Endodermal cell (in vitro differentiated cells): ENCODE measurements at regions not wholly inside any gene's neighbourhood (a gene's known extent, or its start where the extent isn't known, plus 50 kb on each side); places are given as distances from the start of the nearest gene placed in this dataset.

Experiments used
- DNase-seq: peaks from one replicate; pipeline ENCODE4 v3.0.0-alpha.2; 2017
- H3K27ac ChIP-seq: 2 replicates; pipeline ENCODE4 v1.5.1; 2013; ENCODE audit warnings: mild to moderate bottlenecking, low read depth, low read length, moderate library complexity
- H3K27me3 ChIP-seq: 2 replicates; pipeline ENCODE4 v1.6.1; 2013; ENCODE audit warnings: mild to moderate bottlenecking, low read length, moderate library complexity; ENCODE audit not compliant: insufficient read depth, control insufficient read depth, poor library complexity, severe bottlenecking
- H3K36me3 ChIP-seq: 2 replicates; pipeline ENCODE4 v1.7.0; 2013; ENCODE audit warnings: mild to moderate bottlenecking, low read length, moderate library complexity; ENCODE audit not compliant: control insufficient read depth, insufficient read depth
- H3K4me1 ChIP-seq: one replicate; pipeline ENCODE4 v1.7.0; 2013; ENCODE audit warnings: low read length; ENCODE audit not compliant: control insufficient read depth, insufficient read depth
- H3K4me3 ChIP-seq: 2 replicates; pipeline ENCODE4 v1.5.1; 2013; ENCODE audit warnings: mild to moderate bottlenecking, low read length, moderate library complexity
- H3K9ac ChIP-seq: 2 replicates; pipeline ENCODE4 v1.6.1; 2013; ENCODE audit warnings: mild to moderate bottlenecking, low read length, moderate library complexity; ENCODE audit not compliant: poor library complexity, severe bottlenecking; ENCODE audit errors: extremely low read depth
- H3K9me3 ChIP-seq: 2 replicates; pipeline ENCODE4 v1.6.1; 2013; ENCODE audit warnings: mild to moderate bottlenecking, low read length, moderate library complexity; ENCODE audit not compliant: control insufficient read depth
- H3K27ac Mint-ChIP-seq: 2 replicates; pipeline ENCODE4 v1.8.0; 2020; ENCODE audit warnings: mixed read lengths
- H3K27me3 Mint-ChIP-seq: 2 replicates; pipeline ENCODE4 v1.8.0; 2021; ENCODE audit warnings: mild to moderate bottlenecking, mixed read lengths; ENCODE audit not compliant: insufficient read depth
- H3K36me3 Mint-ChIP-seq: 2 replicates; pipeline ENCODE4 v1.8.0; 2020; ENCODE audit warnings: low read depth, mixed read lengths
- H3K4me1 Mint-ChIP-seq: 2 replicates; pipeline ENCODE4 v1.8.0; 2020; ENCODE audit warnings: mixed read lengths
- H3K4me3 Mint-ChIP-seq: 2 replicates; pipeline ENCODE4 v1.8.0; 2020; ENCODE audit warnings: mild to moderate bottlenecking, moderate library complexity, mixed read lengths
- H3K9me3 Mint-ChIP-seq: 2 replicates; pipeline ENCODE4 v1.8.0; 2020; ENCODE audit warnings: mild to moderate bottlenecking, mixed read lengths
- WGBS, 2 experiments: methylation state at CpG; one replicate each; pipeline versions ENCODE4 v1.1.5 to v1.1.7; 2013; ENCODE audit warnings: missing lambda C conversion rate in 2 of 2, mixed read lengths in 1 of 2; ENCODE audit not compliant: insufficient coverage in 1 of 2, insufficient read length in 1 of 2; 5-methylcytosine and 5-hydroxymethylcytosine counted together
- TF ChIP-seq, protein P1 (sequence below): fragments of 200-600 bp; sonication (generic); conservative IDR thresholded peaks from 2 replicates; pipeline ENCODE4 v1.5.0; 2021; ENCODE audit warnings: antibody characterized with exemption, mild to moderate bottlenecking

DNA sequence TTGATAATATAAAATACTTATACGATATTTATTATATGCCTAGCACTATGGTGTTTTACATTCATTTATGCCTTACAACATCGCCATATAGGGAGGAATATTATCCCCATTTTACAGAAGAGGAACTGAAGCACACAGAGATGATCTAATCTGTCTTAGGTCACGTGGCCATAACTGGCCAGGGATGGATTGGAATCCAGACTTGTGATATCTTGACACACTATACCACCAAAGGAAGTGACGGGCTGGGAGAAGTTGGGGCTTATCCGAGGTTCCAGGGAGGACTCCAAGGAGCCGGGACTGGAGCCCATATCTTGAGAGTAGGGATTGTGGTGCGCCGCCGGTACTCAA is 129.8 kb downstream of the TMEM174 start:
- peaks cover 10% of the 10 kb centered on the region for H3K4me1 ChIP-seq
- Mint-ChIP-seq H3K4me1 (peaks cover 27% of the 10 kb centered on the region), H3K4me3 (peak overlapping the region; percentile 61), H3K27ac (peak overlapping the region; percentile 24), H3K9me3 (no peaks in the 10 kb centered on the region), H3K36me3 (no peaks in the 10 kb centered on the region), H3K27me3 (peaks cover 98% of the 10 kb centered on the region)
- peak overlapping the region; percentile 81 for H3K4me3 ChIP-seq
- no peaks in the 10 kb centered on the region for H3K9me3 ChIP-seq
- TF ChIP-seq, protein P1, sequence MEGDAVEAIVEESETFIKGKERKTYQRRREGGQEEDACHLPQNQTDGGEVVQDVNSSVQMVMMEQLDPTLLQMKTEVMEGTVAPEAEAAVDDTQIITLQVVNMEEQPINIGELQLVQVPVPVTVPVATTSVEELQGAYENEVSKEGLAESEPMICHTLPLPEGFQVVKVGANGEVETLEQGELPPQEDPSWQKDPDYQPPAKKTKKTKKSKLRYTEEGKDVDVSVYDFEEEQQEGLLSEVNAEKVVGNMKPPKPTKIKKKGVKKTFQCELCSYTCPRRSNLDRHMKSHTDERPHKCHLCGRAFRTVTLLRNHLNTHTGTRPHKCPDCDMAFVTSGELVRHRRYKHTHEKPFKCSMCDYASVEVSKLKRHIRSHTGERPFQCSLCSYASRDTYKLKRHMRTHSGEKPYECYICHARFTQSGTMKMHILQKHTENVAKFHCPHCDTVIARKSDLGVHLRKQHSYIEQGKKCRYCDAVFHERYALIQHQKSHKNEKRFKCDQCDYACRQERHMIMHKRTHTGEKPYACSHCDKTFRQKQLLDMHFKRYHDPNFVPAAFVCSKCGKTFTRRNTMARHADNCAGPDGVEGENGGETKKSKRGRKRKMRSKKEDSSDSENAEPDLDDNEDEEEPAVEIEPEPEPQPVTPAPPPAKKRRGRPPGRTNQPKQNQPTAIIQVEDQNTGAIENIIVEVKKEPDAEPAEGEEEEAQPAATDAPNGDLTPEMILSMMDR = no peak
- DNase-seq = no peak
- H3K27ac ChIP-seq = no peak overlapping the region
- H3K36me3 ChIP-seq = no peaks in the 10 kb centered on the region
- no peak overlapping the region for H3K9ac ChIP-seq
- peaks cover 100% of the 10 kb centered on the region for H3K27me3 ChIP-seq
- WGBS, 2 experiments = 20 to 36% methylated on average over 6 to 9 of the region's 9 CpGs

DNA sequence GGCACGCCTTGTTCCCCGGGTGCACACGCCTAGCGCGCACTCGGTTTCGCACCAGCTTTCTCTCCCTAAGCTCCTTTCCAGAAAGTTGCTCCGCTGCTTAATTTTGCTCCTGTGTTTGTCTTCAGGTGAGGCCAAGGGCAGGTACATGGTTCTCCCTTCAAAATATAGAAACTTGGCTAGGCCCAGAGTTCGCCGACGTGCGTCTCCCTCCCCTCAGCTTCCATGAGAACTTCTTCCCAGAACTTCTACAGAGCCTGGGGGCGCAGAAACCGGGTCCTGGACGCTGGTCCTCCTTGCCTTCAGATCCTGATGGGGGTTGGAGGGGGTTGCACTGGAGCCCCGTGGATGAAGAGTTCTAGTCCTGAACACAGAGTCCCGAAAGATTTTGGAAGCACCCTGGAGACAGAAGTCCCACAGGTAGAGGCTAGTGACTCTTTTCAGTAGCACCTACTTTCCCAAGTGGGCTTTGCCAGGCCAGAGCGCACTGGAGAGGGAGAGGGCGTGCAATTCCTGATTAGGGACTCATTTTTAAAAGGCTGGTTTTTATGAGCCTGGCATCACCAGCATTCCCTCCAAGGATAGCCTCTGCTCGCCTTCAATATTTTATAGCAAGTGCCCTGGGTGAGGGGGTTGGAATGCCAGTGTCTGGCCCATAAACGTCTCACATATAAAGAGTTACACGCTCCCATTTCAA is 128.4 kb downstream of the TMEM174 start:
- H3K27me3 ChIP-seq = peaks cover 100% of the 10 kb centered on the region
- no peaks in the 10 kb centered on the region for H3K36me3 ChIP-seq
- H3K9me3 Mint-ChIP-seq = no peaks in the 10 kb centered on the region
- peak overlapping the region; percentile 6 for H3K4me3 Mint-ChIP-seq
- no peak overlapping the region for H3K27ac ChIP-seq
- peaks cover 34% of the 10 kb centered on the region for H3K4me1 Mint-ChIP-seq
- 18% methylated on average over 10 to 22 of the region's 22 CpGs for WGBS, 2 experiments
- H3K36me3 Mint-ChIP-seq = no peaks in the 10 kb centered on the region
- DNase-seq = peak; percentile 65
- H3K9ac ChIP-seq = no peak overlapping the region
- H3K4me3 ChIP-seq = no peak overlapping the region
- H3K27ac Mint-ChIP-seq = no peak overlapping the region
- TF ChIP-seq, protein P1 = no peak
- peaks cover 10% of the 10 kb centered on the region for H3K4me1 ChIP-seq
- peaks cover 98% of the 10 kb centered on the region for H3K27me3 Mint-ChIP-seq
- H3K9me3 ChIP-seq = no peaks in the 10 kb centered on the region

DNA sequence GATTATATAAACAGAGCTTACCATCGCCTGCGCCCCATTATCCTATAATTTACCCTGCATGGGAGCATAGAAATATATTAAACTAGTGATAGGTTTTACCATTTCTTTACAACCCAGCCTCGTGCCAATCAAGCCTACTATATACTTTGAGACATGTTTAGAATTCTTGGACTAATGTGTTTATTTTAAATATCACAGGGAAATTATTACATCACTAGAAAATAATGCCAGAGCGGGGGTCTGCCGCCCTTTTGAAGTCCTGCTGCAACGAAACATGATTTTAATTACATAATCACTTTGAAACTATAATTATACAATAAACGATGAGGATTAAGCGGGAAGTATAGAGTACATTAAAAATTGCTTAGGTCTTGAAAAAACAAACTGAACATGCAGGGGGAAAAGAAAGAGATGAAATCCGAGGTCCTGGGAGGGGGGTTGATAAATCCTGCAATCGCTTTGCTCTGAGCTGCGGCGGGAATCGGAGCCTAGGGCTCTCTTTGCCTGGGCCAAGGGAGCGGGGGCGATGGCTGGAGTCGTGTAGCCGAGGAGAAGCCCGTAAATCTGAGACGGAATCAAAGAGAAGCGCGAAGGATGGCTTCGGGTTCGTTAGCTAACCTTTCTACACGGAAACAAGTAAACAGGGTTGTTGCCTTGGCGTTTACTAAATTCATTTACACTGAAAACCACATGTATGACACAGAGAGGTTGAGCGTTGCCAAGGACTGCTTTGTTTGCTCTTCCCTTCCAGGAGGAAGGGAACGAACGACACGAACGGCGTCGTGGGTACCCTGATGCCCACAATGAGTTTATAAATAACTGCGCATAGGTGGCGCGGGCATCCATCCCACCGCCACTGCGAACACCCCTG is 127.6 kb downstream of the TMEM174 start:
- Mint-ChIP-seq H3K36me3 (no peaks in the 10 kb centered on the region), H3K9me3 (no peaks in the 10 kb centered on the region), H3K4me1 (peaks cover 40% of the 10 kb centered on the region), H3K4me3 (peak overlapping the region; percentile 38), H3K27ac (no peak overlapping the region), H3K27me3 (peaks cover 98% of the 10 kb centered on the region)
- H3K27ac ChIP-seq = no peak overlapping the region
- TF ChIP-seq, protein P1 = no peak
- H3K4me3 ChIP-seq = no peak overlapping the region
- H3K9me3 ChIP-seq = no peaks in the 10 kb centered on the region
- H3K27me3 ChIP-seq = peaks cover 100% of the 10 kb centered on the region
- no peak overlapping the region for H3K9ac ChIP-seq
- WGBS, 2 experiments = 4 to 6% methylated on average over 24 to 32 of the region's 37 CpGs
- no peaks in the 10 kb centered on the region for H3K36me3 ChIP-seq
- peak; percentile 69 for DNase-seq
- peaks cover 10% of the 10 kb centered on the region for H3K4me1 ChIP-seq
